Panc1 (cell line): ENCODE measurements at regions not wholly inside any gene's neighbourhood (a gene's known extent, or its start where the extent isn't known, plus 50 kb on each side); places are given as distances from the start of the nearest gene placed in this dataset.

Experiments
- POLR2AphosphoS5 ChIP-seq: IDR thresholded peaks from 2 replicates; pipeline ENCODE4 v1.6.1; 2012; ENCODE audit warnings: mild to moderate bottlenecking, low read depth, low read length, moderate library complexity
- SIN3A ChIP-seq: IDR thresholded peaks from 2 replicates; pipeline ENCODE4 v1.6.1; 2012; ENCODE audit warnings: low read depth, mild to moderate bottlenecking, low read length, moderate library complexity, borderline replicate concordance; ENCODE audit not compliant: insufficient read depth

GRCh38 chr9:111167341-111167740, 129.1 kb upstream of the LPAR1 start:
- no peak for TF ChIP-seq POLR2AphosphoS5
- no peak for TF ChIP-seq SIN3A
